ENCODE measurements at regions not wholly inside any gene's neighbourhood (a gene's known extent, or its start where the extent isn't known, plus 50 kb on each side); places are given as distances from the start of the nearest gene placed in this dataset.
A peak's percentile ranks its signal among the peaks of the same experiment; 100 is the strongest.

- DNase-seq: no peak
- no peak for TF ChIP-seq CTCF (IDR thresholded peaks at IDR 0.05; ENCODE audit: low read depth, low read length, missing control alignments)
- Histone ChIP-seq H3K27ac (no peak overlapping the region), H3K27me3 (replicated peaks) (no peaks in the 10 kb centered on the region), H3K36me3 (replicated peaks) (no peaks in the 10 kb centered on the region), H3K4me3 (ENCODE audit: low read depth, low read length) (no peak overlapping the region)
- in situ Hi-C loops (cut with HindIII; ENCODE audit: low pct_ligation_motif_present, low sequenced_read_pairs): no loop called here
Observed at GRCh38 chr2:173611121-173611520, 256.4 kb downstream of the CDCA7 start.

DNA sequence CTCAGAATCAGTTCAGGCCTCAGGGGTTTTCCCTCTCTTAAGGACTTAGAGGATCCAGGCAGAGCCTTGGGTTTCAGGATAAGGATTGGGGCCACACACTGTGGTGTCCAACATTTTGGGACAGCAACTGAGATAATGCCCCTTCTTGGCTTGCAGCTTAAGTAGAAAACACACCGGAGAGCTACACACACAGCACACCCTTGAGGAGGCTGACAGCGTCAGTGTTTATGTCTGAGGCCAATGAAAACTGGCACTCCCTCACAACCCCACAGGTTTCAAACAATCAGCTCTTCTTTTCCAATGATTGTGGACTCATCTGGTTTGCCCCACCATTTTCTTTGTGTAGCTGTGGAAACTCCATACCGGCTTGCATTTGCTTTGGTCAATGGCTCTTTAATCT, 257.7 kb downstream of the CDCA7 start:
- no peaks in the 10 kb centered on the region for H3K27me3 ChIP-seq (replicated peaks)
- no peak for DNase-seq
- peak; percentile 18 for TF ChIP-seq CTCF (IDR thresholded peaks at IDR 0.05; ENCODE audit: low read depth, low read length, missing control alignments)
- H3K27ac ChIP-seq: no peak overlapping the region
- H3K4me3 ChIP-seq (ENCODE audit: low read depth, low read length): no peak overlapping the region
- in situ Hi-C loops (cut with HindIII; ENCODE audit: low pct_ligation_motif_present, low sequenced_read_pairs): no loop called here
- no peaks in the 10 kb centered on the region for H3K36me3 ChIP-seq (replicated peaks)

- no peaks in the 10 kb centered on the region for H3K36me3 ChIP-seq (replicated peaks)
- H3K27ac ChIP-seq: no peak overlapping the region
- in situ Hi-C loops (cut with HindIII; ENCODE audit: low pct_ligation_motif_present, low sequenced_read_pairs): no loop called here
- no peaks in the 10 kb centered on the region for H3K27me3 ChIP-seq (replicated peaks)
- H3K4me3 ChIP-seq (ENCODE audit: low read depth, low read length): no peak overlapping the region
- no peak for DNase-seq
- no peak for TF ChIP-seq CTCF (IDR thresholded peaks at IDR 0.05; ENCODE audit: low read depth, low read length, missing control alignments)
Observed at GRCh38 chr2:173613386-173613785, 258.7 kb downstream of the CDCA7 start.

DNA sequence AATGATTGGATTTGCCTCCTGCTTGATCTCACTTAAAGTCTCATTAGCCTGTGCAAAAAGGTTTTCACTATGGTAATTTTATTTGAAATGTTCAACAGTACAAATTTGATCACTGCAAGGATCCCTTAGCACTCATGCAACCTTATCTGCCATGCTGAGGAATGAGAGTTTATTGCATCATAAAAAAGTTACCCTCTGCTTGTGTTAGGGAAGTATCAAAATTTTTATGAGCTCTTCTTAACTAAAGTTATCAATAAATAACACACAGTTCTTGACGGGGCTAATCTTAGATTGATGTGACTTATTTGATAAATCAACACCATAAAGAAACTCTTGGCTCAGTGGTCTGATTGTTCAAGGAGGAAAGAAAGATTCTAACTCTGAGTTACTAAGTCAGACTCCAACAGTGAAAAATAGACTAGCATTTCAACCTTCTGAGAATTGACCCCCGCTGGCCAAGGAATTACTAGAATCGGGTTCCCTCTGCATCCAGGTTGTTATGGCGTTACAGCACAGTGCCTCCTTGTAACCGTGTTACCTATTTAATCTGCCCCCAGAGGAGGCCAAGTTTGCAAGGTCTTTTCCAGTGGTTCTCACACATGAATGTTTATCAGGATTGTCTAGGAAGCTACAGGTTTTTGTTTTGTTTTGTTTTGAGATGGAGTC, 259.7 kb downstream of the CDCA7 start:
- H3K27me3 ChIP-seq (replicated peaks): no peaks in the 10 kb centered on the region
- no peak overlapping the region for H3K4me3 ChIP-seq (ENCODE audit: low read depth, low read length)
- in situ Hi-C loops (cut with HindIII; ENCODE audit: low pct_ligation_motif_present, low sequenced_read_pairs): no loop called here
- no peak overlapping the region for H3K27ac ChIP-seq
- no peak for DNase-seq
- no peaks in the 10 kb centered on the region for H3K36me3 ChIP-seq (replicated peaks)
- no peak for TF ChIP-seq CTCF (IDR thresholded peaks at IDR 0.05; ENCODE audit: low read depth, low read length, missing control alignments)

- TF ChIP-seq CTCF (IDR thresholded peaks at IDR 0.05; ENCODE audit: low read depth, low read length, missing control alignments): no peak
- Histone ChIP-seq H3K27ac (no peak overlapping the region), H3K27me3 (replicated peaks) (no peaks in the 10 kb centered on the region), H3K36me3 (replicated peaks) (no peaks in the 10 kb centered on the region), H3K4me3 (ENCODE audit: low read depth, low read length) (no peak overlapping the region)
- in situ Hi-C loops (cut with HindIII; ENCODE audit: low pct_ligation_motif_present, low sequenced_read_pairs): no loop called here
- no peak for DNase-seq
Observed at GRCh38 chr2:173623438-173624319, 269.0 kb downstream of the CDCA7 start.
